GM23338 (cell line): ENCODE measurements at regions not wholly inside any gene's neighbourhood (a gene's known extent, or its start where the extent isn't known, plus 50 kb on each side); places are given as distances from the start of the nearest gene placed in this dataset.

Source experiments
- ATAC-seq: fragments of 200-7000 bp; cut with Tn5 transposase; 3 replicates; pipeline ENCODE4 v1.9.1; 2020
- DNase-seq: peaks from one replicate; pipeline ENCODE4 v3.0.0-alpha.2; 2015; ENCODE audit warnings: low spot score
- H2AFZ ChIP-seq: fragments of 200-600 bp; sonication (generic); 2 replicates; pipeline ENCODE4 v1.8.0; 2016; ENCODE audit warnings: antibody characterized with exemption, mild to moderate bottlenecking, moderate library complexity
- H3F3A ChIP-seq: fragments of 200-600 bp; sonication (generic); replicated peaks from 2 replicates; pipeline ENCODE4 v1.8.0; 2017; ENCODE audit warnings: antibody characterized with exemption, mixed run types, low read depth
- H3K27ac ChIP-seq: fragments of 200-600 bp; sonication (generic); 2 replicates; pipeline ENCODE4 v1.6.1; 2016; ENCODE audit warnings: low read depth
- H3K27me3 ChIP-seq: fragments of 200-600 bp; sonication (generic); 2 replicates; pipeline ENCODE4 v1.8.0; 2016; ENCODE audit warnings: mild to moderate bottlenecking, mixed run types, moderate library complexity; ENCODE audit not compliant: insufficient read depth
- H3K36me3 ChIP-seq: fragments of 200-600 bp; sonication (generic); 2 replicates; pipeline ENCODE4 v1.8.0; 2016; ENCODE audit warnings: mild to moderate bottlenecking; ENCODE audit not compliant: insufficient read depth
- H3K4me1 ChIP-seq: fragments of 200-600 bp; sonication (generic); 2 replicates; pipeline ENCODE4 v1.8.0; 2016; ENCODE audit warnings: mild to moderate bottlenecking, moderate library complexity; ENCODE audit not compliant: insufficient read depth
- H3K4me2 ChIP-seq: fragments of 200-600 bp; sonication (generic); 2 replicates; pipeline ENCODE4 v1.7.1; 2017; ENCODE audit warnings: mixed run types
- H3K4me3 ChIP-seq: fragments of 200-600 bp; sonication (generic); 2 replicates; pipeline ENCODE4 v1.6.1; 2016; ENCODE audit warnings: mixed run types
- H3K79me2 ChIP-seq: fragments of 200-600 bp; sonication (generic); replicated peaks from 2 replicates; pipeline ENCODE4 v1.8.0; 2017; ENCODE audit warnings: mild to moderate bottlenecking; ENCODE audit not compliant: insufficient read depth
- H3K9me2 ChIP-seq: fragments of 200-600 bp; sonication (generic); 2 replicates; pipeline ENCODE4 v1.8.0; 2017; ENCODE audit not compliant: insufficient read depth
- H4K20me1 ChIP-seq: fragments of 200-600 bp; sonication (generic); replicated peaks from 2 replicates; pipeline ENCODE4 v1.8.0; 2017; ENCODE audit warnings: mild to moderate bottlenecking; ENCODE audit not compliant: insufficient read depth
- H3K27ac Mint-ChIP-seq: 2 replicates; pipeline ENCODE4 v1.8.0; 2020; ENCODE audit warnings: inconsistent platforms, mild to moderate bottlenecking, moderate library complexity, mixed read lengths
- H3K27me3 Mint-ChIP-seq: 3 replicates; pipeline ENCODE4 v1.8.0; 2022; ENCODE audit warnings: low read depth, mild to moderate bottlenecking, moderate library complexity, mixed read lengths, inconsistent platforms; ENCODE audit not compliant: insufficient read depth, poor library complexity
- H3K36me3 Mint-ChIP-seq: 3 replicates; pipeline ENCODE4 v1.8.0; 2021; ENCODE audit warnings: low read depth, mild to moderate bottlenecking, inconsistent platforms, moderate library complexity, mixed read lengths
- H3K4me1 Mint-ChIP-seq: 3 replicates; pipeline ENCODE4 v1.8.0; 2020; ENCODE audit warnings: mild to moderate bottlenecking, inconsistent platforms, mixed read lengths
- H3K4me3 Mint-ChIP-seq: 3 replicates; pipeline ENCODE4 v1.8.0; 2021; ENCODE audit warnings: moderate library complexity, mild to moderate bottlenecking, inconsistent platforms, mixed read lengths
- H3K9me3 Mint-ChIP-seq: 3 replicates; pipeline ENCODE4 v1.8.0; 2020; ENCODE audit warnings: moderate library complexity, mild to moderate bottlenecking, inconsistent platforms, mixed read lengths
- CTCF ChIP-seq, 2 experiments: fragments of 200-600 bp in 1 of 2; sonication (generic) in 1 of 2; conservative IDR thresholded peaks; 2 replicates each; pipeline versions ENCODE4 v1.5.1 to v1.6.1; 2016 to 2017; ENCODE audit warnings: antibody characterized with exemption in 2 of 2, low read depth in 2 of 2, mild to moderate bottlenecking in 2 of 2, moderate library complexity in 1 of 2
- EZH2 ChIP-seq: fragments of 200-600 bp; sonication (generic); IDR thresholded peaks from one replicate; pipeline ENCODE4 v1.8.0; 2017; ENCODE audit warnings: antibody characterized with exemption, mild to moderate bottlenecking, low read depth; ENCODE audit not compliant: unreplicated experiment
- JUNB ChIP-seq: IDR thresholded peaks from one replicate; pipeline ENCODE4 v1.6.1; 2016; ENCODE audit warnings: antibody characterized with exemption; ENCODE audit not compliant: unreplicated experiment
- POLR2AphosphoS5 ChIP-seq: IDR thresholded peaks from 2 replicates; pipeline ENCODE4 v1.6.1; 2016; ENCODE audit warnings: antibody characterized with exemption, low read depth
- ZNF462 ChIP-seq: fragments of 250-450 bp; sonication (Bioruptor Pico); IDR thresholded peaks from 2 replicates; pipeline ENCODE4 v1.5.0; 2020; ENCODE audit warnings: mild to moderate bottlenecking, moderate library complexity

GRCh38 chr12:89892436-89892835 lies 183.8 kb upstream of the ATP2B1 start (continued):
- no peak for TF ChIP-seq POLR2AphosphoS5
- no peak for TF ChIP-seq CTCF (conservative IDR thresholded peaks at IDR 0.05; ENCODE audit: low read depth in 2 of 2)
- no peak for TF ChIP-seq JUNB

GRCh38 chr12:89891933-89892332 lies 183.3 kb upstream of the ATP2B1 start:
- H3K4me3 Mint-ChIP-seq, result no peak overlapping the region
- Histone ChIP-seq H3K27ac (no peak overlapping the region), H3K79me2 (no peaks in the 10 kb centered on the region), H3K4me3 (no peak overlapping the region), H2AFZ (no peak overlapping the region), H4K20me1 (no peaks in the 10 kb centered on the region), H3K9me2 (peaks cover 13% of the 10 kb centered on the region), H3K4me2 (no peak overlapping the region), H3K36me3 (no peaks in the 10 kb centered on the region), H3K27me3 (no peaks in the 10 kb centered on the region), H3K4me1 (no peaks in the 10 kb centered on the region), H3F3A (no peaks in the 10 kb centered on the region)
- H3K9me3 Mint-ChIP-seq, result peaks cover 7% of the 10 kb centered on the region; the same call in 2 of the 3 replicates
- no peaks in the 10 kb centered on the region for H3K4me1 Mint-ChIP-seq
- H3K27me3 Mint-ChIP-seq, result no peaks in the 10 kb centered on the region
- DNase-seq, result no peak
- ATAC-seq, result no peak
- no peak overlapping the region for H3K27ac Mint-ChIP-seq
- H3K36me3 Mint-ChIP-seq, result peaks cover 4% of the 10 kb centered on the region; the same call in 1 of the 3 replicates
- no peak for TF ChIP-seq JUNB
- no peak for TF ChIP-seq EZH2
- TF ChIP-seq ZNF462 (CRISPR knock-in tag), result no peak
